Endothelial cell of umbilical vein (primary cell): ENCODE measurements at regions not wholly inside any gene's neighbourhood (a gene's known extent, or its start where the extent isn't known, plus 50 kb on each side); places are given as distances from the start of the nearest gene placed in this dataset.

Experiments
- BruUV-seq: library from RNA; stranded (reverse); fragments of 400-500 nt; replicated peaks from 2 replicates; lab custom pipeline; 2021; lab: Mats Ljungman, UMichigan
- CTCF ChIA-PET: fragments of 300-600, 350-600 bp; sonication (Branson Sonifier 250); formaldehyde crosslinking; loops from one replicate; lab custom pipeline; 2021; ENCODE audit warnings: antibody characterized with exemption, inconsistent platforms; lab: Charles Lee
- POLR2A ChIA-PET: fragments of 300-600, 350-600 bp; sonication (Branson Sonifier 250); formaldehyde crosslinking; loops from one replicate; lab custom pipeline; 2021; ENCODE audit warnings: antibody characterized with exemption, inconsistent platforms; lab: Charles Lee
- DNase-seq: peaks from one replicate; pipeline ENCODE4 v3.0.0-alpha.2; 2011; ENCODE audit warnings: low read depth, low spot score
- FAIRE-seq: peaks from 2 replicates; lab custom pipeline; 2011; peaks lifted over from hg19 to GRCh38; lab: Jason Lieb, UNC
- H2AFZ ChIP-seq: 2 replicates; pipeline ENCODE4 v1.6.0; 2012; ENCODE audit warnings: low read depth, low read length, control low read depth, inconsistent platforms
- H3K27ac ChIP-seq: 2 replicates; pipeline ENCODE4 v1.5.1; 2011; ENCODE audit warnings: low read depth, mild to moderate bottlenecking, control low read depth, low read length, moderate library complexity; ENCODE audit not compliant: insufficient read depth
- H3K27me3 ChIP-seq, 2 experiments: 2 replicates each; pipeline versions ENCODE4 v1.6.0 to v1.6.1; 2011; ENCODE audit warnings: low read length in 2 of 2, mixed read lengths in 1 of 2; ENCODE audit not compliant: control insufficient read depth in 2 of 2, insufficient read depth in 2 of 2
- H3K36me3 ChIP-seq, 2 experiments: 2 replicates in 1 of 2; 3 replicates in 1 of 2; pipeline ENCODE4 v1.5.1; 2011; ENCODE audit warnings: low read length in 2 of 2, mild to moderate bottlenecking in 1 of 2, moderate library complexity in 1 of 2; ENCODE audit not compliant: control insufficient read depth in 2 of 2, insufficient read depth in 2 of 2; ENCODE audit errors: extremely low read depth in 1 of 2
- H3K4me1 ChIP-seq: 3 replicates; pipeline ENCODE4 v1.5.1; 2011; ENCODE audit warnings: mild to moderate bottlenecking, low read length; ENCODE audit not compliant: control insufficient read depth, insufficient read depth; ENCODE audit errors: extremely low read depth
- H3K4me2 ChIP-seq: 2 replicates; pipeline ENCODE4 v1.6.1; 2011; ENCODE audit warnings: low read length, control low read depth, mixed read lengths; ENCODE audit not compliant: insufficient read depth
- H3K4me3 ChIP-seq, 3 experiments: fragments of 200-600 bp in 1 of 3; sonication (generic), shearing (Covaris generic) in 1 of 3; replicated peaks in 1 of 3; 2 replicates each; pipeline ENCODE4 v1.5.1; 2011 to 2016; ENCODE audit warnings: control low read depth in 3 of 3, low read length in 3 of 3, mild to moderate bottlenecking in 2 of 3, inconsistent platforms in 1 of 3, low read depth in 1 of 3, moderate library complexity in 1 of 3; ENCODE audit not compliant: insufficient read depth in 1 of 3
- H3K79me2 ChIP-seq: 2 replicates; pipeline ENCODE4 v1.6.0; 2012; ENCODE audit warnings: low read length, inconsistent platforms; ENCODE audit not compliant: control insufficient read depth, insufficient read depth
- H3K9ac ChIP-seq: replicated peaks from 2 replicates; pipeline ENCODE3; 2011; ENCODE audit warnings: low read length, control low read depth; ENCODE audit not compliant: insufficient read depth; ENCODE audit errors: extremely low read depth
- H3K9me1 ChIP-seq: replicated peaks from 3 replicates; pipeline ENCODE4 v1.6.0; 2011; ENCODE audit warnings: mild to moderate bottlenecking, low read length; ENCODE audit not compliant: control insufficient read depth, insufficient read depth; ENCODE audit errors: extremely low read depth
- H3K9me3 ChIP-seq: replicated peaks from 2 replicates; pipeline ENCODE4 v1.5.1; 2012; ENCODE audit warnings: low read length, inconsistent platforms; ENCODE audit not compliant: control insufficient read depth, insufficient read depth
- H4K20me1 ChIP-seq: replicated peaks from 2 replicates; pipeline ENCODE3; 2011; ENCODE audit warnings: mild to moderate bottlenecking, low read length; ENCODE audit not compliant: control insufficient read depth, insufficient read depth; ENCODE audit errors: extremely low read depth
- CTCF ChIP-seq, 2 donors: IDR thresholded peaks; 1 replicate in 1 of 2; 2 replicates in 1 of 2; pipeline ENCODE4 v1.5.1; 2011; ENCODE audit warnings: low read length in 2 of 2, mild to moderate bottlenecking in 2 of 2, moderate library complexity in 2 of 2, control low read depth in 1 of 2, inconsistent platforms in 1 of 2, low read depth in 1 of 2; ENCODE audit not compliant: insufficient read depth in 1 of 2; ENCODE audit errors: extremely low read depth in 1 of 2
- EZH2 ChIP-seq: IDR thresholded peaks from 2 replicates; pipeline ENCODE4 v1.6.1; 2012; ENCODE audit warnings: borderline replicate concordance, low read depth, mild to moderate bottlenecking, moderate library complexity, low read length, inconsistent platforms; ENCODE audit not compliant: severe bottlenecking
- FOS ChIP-seq: IDR thresholded peaks from 2 replicates; pipeline ENCODE4 v1.6.1; 2011; ENCODE audit warnings: mild to moderate bottlenecking, low read length, moderate library complexity, borderline replicate concordance; ENCODE audit not compliant: insufficient read depth
- GATA2 ChIP-seq: IDR thresholded peaks from 2 replicates; pipeline ENCODE4 v1.7.0; 2011; ENCODE audit warnings: low read depth, mild to moderate bottlenecking, moderate library complexity, mixed read lengths, low read length; ENCODE audit not compliant: insufficient read length, insufficient read depth
- JUN ChIP-seq: IDR thresholded peaks from 2 replicates; pipeline ENCODE4 v1.6.1; 2011; ENCODE audit warnings: borderline replicate concordance, low read depth; ENCODE audit not compliant: insufficient read length, insufficient read depth
- MAX ChIP-seq: IDR thresholded peaks from 2 replicates; pipeline ENCODE4 v1.6.1; 2011; ENCODE audit not compliant: insufficient read depth, insufficient read length
- MYC ChIP-seq: IDR thresholded peaks from one replicate; pipeline ENCODE4 v1.6.1; 2011; ENCODE audit warnings: mild to moderate bottlenecking, low read depth, low read length
- POLR2A ChIP-seq: IDR thresholded peaks from 2 replicates; pipeline ENCODE4 v1.6.1; 2012; ENCODE audit warnings: low read depth, mild to moderate bottlenecking, control low read depth, low read length
- POLR2AphosphoS5 ChIP-seq: IDR thresholded peaks from 2 replicates; pipeline ENCODE4 v1.6.1; 2012; ENCODE audit warnings: low read depth, mild to moderate bottlenecking, control low read depth, low read length, moderate library complexity; ENCODE audit not compliant: insufficient read depth
- dilution Hi-C: fragments of 300-500 bp; cut with MboI; formaldehyde crosslinking; loops from one replicate; pipeline ENCODE4 v1.15.0; 2019; ENCODE audit warnings: low sequenced_read_pairs; ENCODE audit not compliant: extremely low pct_ligation_motif_present
- intact Hi-C: fragments of 100-400 bp; cut with micrococcal nuclease; formaldehyde crosslinking; loops from one replicate; pipeline ENCODE4 v1.10.0; 2022

GRCh38 chr2:122868646-122869275 is 1113.3 kb downstream of the TSN start:
- H3K27ac ChIP-seq = no peak overlapping the region
- no peak overlapping the region for H2AFZ ChIP-seq
- H3K9me3 ChIP-seq = peaks cover 11% of the 10 kb centered on the region
- H3K4me3 ChIP-seq = no peak overlapping the region
- H3K4me2 ChIP-seq = no peak overlapping the region
- dilution Hi-C loops (no loop called here), intact Hi-C loops (no loop called here)
- ChIA-PET CTCF (no interaction called here), POLR2A (no interaction called here)
- H3K36me3 ChIP-seq = no peaks in the 10 kb centered on the region
- TF ChIP-seq JUN (no peak), EZH2 (no peak), POLR2AphosphoS5 (no peak), POLR2A (no peak), MAX (no peak), MYC (no peak), GATA2 (no peak), CTCF (IDR thresholded peaks at IDR 0.05; ENCODE audit: extremely low read depth in 1 of 2, insufficient read depth in 1 of 2, low read depth in 1 of 2, low read length in 2 of 2) (no peak), FOS (no peak)
- no peak for FAIRE-seq
- no peak for DNase-seq
- no peaks in the 10 kb centered on the region for H3K27me3 ChIP-seq
- BruUV-seq = no TSS peak
- no peaks in the 10 kb centered on the region for H3K4me1 ChIP-seq
- no peaks in the 10 kb centered on the region for H3K79me2 ChIP-seq
- no peaks in the 10 kb centered on the region for H4K20me1 ChIP-seq
- H3K9me1 ChIP-seq = no peaks in the 10 kb centered on the region
- H3K9ac ChIP-seq = no peak overlapping the region
